ENCODE measurements at regions not wholly inside any gene's neighbourhood (a gene's known extent, or its start where the extent isn't known, plus 50 kb on each side); places are given as distances from the start of the nearest gene placed in this dataset.
"Not testable (repeated sequence)": the region's sequence is repeated elsewhere in the genome, so short reads cannot be mapped to it uniquely, and the experiment has no call there.

DNA sequence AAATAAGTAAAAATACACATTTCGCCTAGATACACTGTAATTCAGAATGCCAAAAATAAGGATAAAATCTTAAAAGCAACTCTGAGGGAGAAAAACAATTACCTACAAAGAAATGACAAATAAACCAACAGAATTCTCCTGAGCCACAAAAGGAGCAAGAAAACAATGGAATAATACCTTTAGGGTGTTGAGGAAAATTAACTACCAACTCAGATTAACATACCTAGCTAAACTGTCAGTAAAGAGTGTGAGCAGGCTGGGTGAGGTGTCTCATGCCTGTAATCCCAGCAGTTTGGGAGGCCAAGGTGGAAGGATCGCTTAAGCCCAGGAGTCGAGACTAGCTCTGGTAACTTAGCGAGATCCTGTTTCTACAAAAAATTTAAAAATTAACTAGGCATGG, 81.5 kb downstream of the C9orf50 start:
- ATAC-seq (ENCODE audit: low read depth) (no peak), DNase-seq (ENCODE audit: low spot score) (no peak)
- Histone ChIP-seq H3K9me3 (ENCODE audit: severe bottlenecking) (peaks cover 7% of the 10 kb centered on the region), H3K36me3 (ENCODE audit: low read depth) (no peaks in the 10 kb centered on the region), H3K27me3 (ENCODE audit: insufficient read depth, poor library complexity, severe bottlenecking) (no peaks in the 10 kb centered on the region), H3K4me3 (ENCODE audit: severe bottlenecking) (no peak overlapping the region), H3K4me1 (ENCODE audit: insufficient read depth, poor library complexity, severe bottlenecking) (no peaks in the 10 kb centered on the region), H3K27ac (ENCODE audit: poor library complexity, severe bottlenecking) (no peak overlapping the region)
- TF ChIP-seq, protein P1, sequence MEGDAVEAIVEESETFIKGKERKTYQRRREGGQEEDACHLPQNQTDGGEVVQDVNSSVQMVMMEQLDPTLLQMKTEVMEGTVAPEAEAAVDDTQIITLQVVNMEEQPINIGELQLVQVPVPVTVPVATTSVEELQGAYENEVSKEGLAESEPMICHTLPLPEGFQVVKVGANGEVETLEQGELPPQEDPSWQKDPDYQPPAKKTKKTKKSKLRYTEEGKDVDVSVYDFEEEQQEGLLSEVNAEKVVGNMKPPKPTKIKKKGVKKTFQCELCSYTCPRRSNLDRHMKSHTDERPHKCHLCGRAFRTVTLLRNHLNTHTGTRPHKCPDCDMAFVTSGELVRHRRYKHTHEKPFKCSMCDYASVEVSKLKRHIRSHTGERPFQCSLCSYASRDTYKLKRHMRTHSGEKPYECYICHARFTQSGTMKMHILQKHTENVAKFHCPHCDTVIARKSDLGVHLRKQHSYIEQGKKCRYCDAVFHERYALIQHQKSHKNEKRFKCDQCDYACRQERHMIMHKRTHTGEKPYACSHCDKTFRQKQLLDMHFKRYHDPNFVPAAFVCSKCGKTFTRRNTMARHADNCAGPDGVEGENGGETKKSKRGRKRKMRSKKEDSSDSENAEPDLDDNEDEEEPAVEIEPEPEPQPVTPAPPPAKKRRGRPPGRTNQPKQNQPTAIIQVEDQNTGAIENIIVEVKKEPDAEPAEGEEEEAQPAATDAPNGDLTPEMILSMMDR (IDR thresholded peaks at IDR 0.05; ENCODE audit: poor library complexity, severe bottlenecking) = no peak

DNA sequence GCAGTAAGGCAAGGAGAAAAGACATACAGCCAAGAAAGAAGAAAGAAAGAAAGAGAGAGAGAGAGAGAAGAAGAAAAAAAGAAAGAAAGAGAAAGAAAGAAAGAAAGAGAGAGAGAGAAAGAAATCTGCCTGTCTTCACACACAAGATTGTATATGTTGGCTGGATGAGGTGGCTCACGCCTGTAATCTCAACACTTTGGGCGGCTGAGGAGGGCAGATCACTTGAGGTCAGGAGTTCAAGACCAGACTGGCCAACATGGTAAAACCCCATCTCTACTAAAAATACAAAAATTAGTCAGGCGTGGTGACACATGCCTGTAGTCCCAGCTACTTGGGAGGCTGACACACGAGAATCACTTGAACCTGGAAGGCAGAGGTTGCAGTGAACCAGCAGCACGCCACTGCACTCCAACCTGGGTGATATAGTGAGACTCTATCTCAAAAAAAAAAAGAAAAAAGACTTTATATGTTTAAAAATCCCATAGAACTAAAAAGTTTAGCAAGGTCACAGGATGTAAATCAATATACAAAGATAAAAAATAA, 89.0 kb downstream of the C9orf50 start:
- not testable (repeated sequence) for ATAC-seq (ENCODE audit: low read depth); DNase-seq (ENCODE audit: low spot score); H3K9me3 ChIP-seq (ENCODE audit: severe bottlenecking); H3K4me3 ChIP-seq (ENCODE audit: severe bottlenecking); H3K36me3 ChIP-seq (ENCODE audit: low read depth); H3K27me3 ChIP-seq (ENCODE audit: insufficient read depth, poor library complexity, severe bottlenecking); H3K27ac ChIP-seq (ENCODE audit: poor library complexity, severe bottlenecking); H3K4me1 ChIP-seq (ENCODE audit: insufficient read depth, poor library complexity, severe bottlenecking)

DNA sequence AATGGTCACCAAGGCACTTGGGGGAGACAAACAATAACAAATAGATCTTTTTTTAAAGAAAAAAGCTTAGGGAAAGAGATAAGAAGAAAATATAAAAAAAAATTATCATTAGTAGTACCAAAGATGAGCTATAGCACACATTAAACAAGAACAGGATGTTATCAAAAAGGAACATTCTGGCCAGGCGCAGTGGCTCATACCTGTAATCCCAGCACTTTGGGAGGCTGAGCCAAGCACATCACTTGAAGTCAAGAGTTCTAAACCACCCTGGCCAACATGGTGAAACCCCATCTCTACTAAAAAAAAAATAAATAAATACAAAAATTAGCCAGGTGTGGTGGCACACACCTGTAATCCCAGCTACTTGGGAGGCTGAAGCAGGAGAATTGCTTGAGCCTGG, 92.9 kb downstream of the C9orf50 start:
- H3K36me3 ChIP-seq (ENCODE audit: low read depth); H3K27me3 ChIP-seq (ENCODE audit: insufficient read depth, poor library complexity, severe bottlenecking); H3K27ac ChIP-seq (ENCODE audit: poor library complexity, severe bottlenecking); DNase-seq (ENCODE audit: low spot score); ATAC-seq (ENCODE audit: low read depth); H3K9me3 ChIP-seq (ENCODE audit: severe bottlenecking); H3K4me3 ChIP-seq (ENCODE audit: severe bottlenecking); H3K4me1 ChIP-seq (ENCODE audit: insufficient read depth, poor library complexity, severe bottlenecking): not testable (repeated sequence)

DNA sequence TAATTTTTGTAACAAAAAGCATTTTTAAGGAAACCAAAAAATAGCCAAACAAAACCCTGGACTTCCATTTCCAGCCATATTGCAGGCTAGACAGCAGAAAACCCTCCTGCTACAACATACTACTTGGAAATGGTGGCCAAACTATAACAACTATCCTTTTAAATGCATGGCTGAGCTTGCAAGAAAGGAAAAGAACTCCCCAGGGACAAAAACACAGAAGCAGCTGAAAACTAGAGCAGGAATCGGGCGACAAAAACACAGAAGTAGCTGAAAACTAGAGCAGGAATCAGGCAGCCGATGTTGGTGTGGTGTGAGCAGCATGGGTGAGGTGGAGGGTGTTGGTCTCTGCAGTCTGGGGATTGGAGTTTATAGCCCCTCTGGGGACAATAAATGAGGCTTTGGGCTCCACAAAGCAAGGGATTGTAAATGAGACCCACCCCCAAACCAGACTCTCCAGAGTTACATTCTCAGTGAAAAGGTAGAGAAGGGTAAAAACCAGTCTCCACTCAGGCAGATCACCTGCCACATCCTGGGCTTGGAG, 95.2 kb downstream of the C9orf50 start:
- peaks cover 4% of the 10 kb centered on the region for H3K9me3 ChIP-seq (ENCODE audit: severe bottlenecking)
- DNase-seq (ENCODE audit: low spot score) (no peak), ATAC-seq (ENCODE audit: low read depth) (no peak)
- no peaks in the 10 kb centered on the region for H3K27me3 ChIP-seq (ENCODE audit: insufficient read depth, poor library complexity, severe bottlenecking)
- no peak overlapping the region for H3K27ac ChIP-seq (ENCODE audit: poor library complexity, severe bottlenecking)
- TF ChIP-seq, protein P1 (IDR thresholded peaks at IDR 0.05; ENCODE audit: poor library complexity, severe bottlenecking) = no peak
- H3K36me3 ChIP-seq (ENCODE audit: low read depth) = no peaks in the 10 kb centered on the region
- no peak overlapping the region for H3K4me3 ChIP-seq (ENCODE audit: severe bottlenecking)
- H3K4me1 ChIP-seq (ENCODE audit: insufficient read depth, poor library complexity, severe bottlenecking) = no peaks in the 10 kb centered on the region

DNA sequence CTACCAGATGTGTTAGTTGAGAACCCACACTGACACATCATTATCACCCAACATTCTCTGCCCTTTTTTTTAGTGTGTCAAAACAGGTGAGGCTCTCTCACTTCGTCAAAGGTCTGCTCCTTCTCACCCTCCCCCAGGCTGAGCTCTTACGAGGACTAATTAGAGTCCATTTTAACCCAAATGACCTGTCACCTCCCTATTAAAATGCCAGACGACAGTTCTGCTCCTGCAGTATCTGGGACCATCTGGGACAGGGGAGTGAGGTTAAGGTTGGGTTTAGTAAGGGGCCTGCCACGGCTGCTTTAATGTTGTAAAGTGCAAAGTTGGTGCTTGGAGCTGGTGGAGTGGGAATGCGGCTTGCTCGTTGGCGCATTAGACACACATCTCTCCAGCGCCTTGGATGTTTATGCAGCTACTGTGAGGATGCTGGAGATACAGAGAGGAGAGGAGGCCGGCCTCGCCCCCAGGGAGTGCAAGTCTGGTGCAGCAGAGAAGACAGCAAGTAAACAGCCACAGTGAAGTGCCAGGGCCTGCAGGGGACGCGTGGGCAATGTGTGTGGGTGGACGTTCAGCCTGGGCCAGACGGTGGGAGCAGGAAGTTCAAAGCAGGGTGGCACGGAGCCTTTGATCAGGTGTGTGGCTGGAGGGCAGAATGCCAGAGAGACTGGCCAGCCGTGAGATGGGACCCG, 96.2 kb downstream of the C9orf50 start:
- no peak overlapping the region for H3K4me3 ChIP-seq (ENCODE audit: severe bottlenecking)
- no peak for ATAC-seq (ENCODE audit: low read depth)

More for the DNA sequence above, 96.2 kb downstream of the C9orf50 start:
- H3K9me3 ChIP-seq (ENCODE audit: severe bottlenecking) = peaks cover 4% of the 10 kb centered on the region
- DNase-seq (ENCODE audit: low spot score) = no peak
- no peaks in the 10 kb centered on the region for H3K4me1 ChIP-seq (ENCODE audit: insufficient read depth, poor library complexity, severe bottlenecking)
- H3K27ac ChIP-seq (ENCODE audit: poor library complexity, severe bottlenecking) = no peak overlapping the region
- TF ChIP-seq, protein P1 (IDR thresholded peaks at IDR 0.05; ENCODE audit: poor library complexity, severe bottlenecking) = no peak
- H3K36me3 ChIP-seq (ENCODE audit: low read depth) = no peaks in the 10 kb centered on the region
- no peaks in the 10 kb centered on the region for H3K27me3 ChIP-seq (ENCODE audit: insufficient read depth, poor library complexity, severe bottlenecking)

All from RWPE2 (cell line).